ENCODE measurements at regions not wholly inside any gene's neighbourhood (a gene's known extent, or its start where the extent isn't known, plus 50 kb on each side); places are given as distances from the start of the nearest gene placed in this dataset.

DNA sequence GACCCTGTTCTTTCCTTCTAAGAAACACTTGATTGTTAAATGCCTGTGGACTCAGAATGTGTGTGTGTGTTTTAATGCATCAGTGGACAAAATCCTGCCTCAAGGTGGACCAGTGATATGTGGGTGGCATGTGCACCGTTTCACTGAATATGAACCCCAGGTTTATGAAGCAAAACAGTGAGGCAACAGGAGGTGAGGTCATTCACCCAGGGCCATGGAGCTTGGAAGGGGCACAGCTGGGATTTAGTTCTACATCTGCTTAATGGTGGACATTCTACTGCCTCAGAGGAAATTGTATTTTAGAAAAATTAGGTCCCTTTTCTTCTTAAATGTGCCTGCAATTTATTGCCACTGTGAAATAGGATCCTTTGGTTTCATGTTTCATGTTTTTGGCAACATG lies 549.5 kb upstream of the EEF2KMT start:
- H3K9me3 ChIP-seq (replicated peaks; ENCODE audit: control insufficient read depth, insufficient read depth, low read length) = peaks cover 9% of the 10 kb centered on the region
- no peaks in the 10 kb centered on the region for H3K9me1 ChIP-seq (replicated peaks; ENCODE audit: control insufficient read depth, extremely low read depth, insufficient read depth, low read length)
- H3K9ac ChIP-seq (replicated peaks; ENCODE audit: extremely low read depth, insufficient read depth, low read length) = no peak overlapping the region
- no peak overlapping the region for H2AFZ ChIP-seq (ENCODE audit: low read depth, low read length)
- FAIRE-seq (no peak), DNase-seq (ENCODE audit: low read depth, low spot score) (no peak)
- dilution Hi-C loops (cut with MboI; ENCODE audit: extremely low pct_ligation_motif_present, low sequenced_read_pairs) (no loop called here), intact Hi-C loops (cut with micrococcal nuclease) (no loop called here)
- ChIA-PET CTCF (no interaction called here), POLR2A (no interaction called here)
- no peak overlapping the region for H3K4me3 ChIP-seq (replicated peaks in 1 of 3; ENCODE audit: insufficient read depth in 1 of 3, low read depth in 1 of 3, low read length in 3 of 3)
- no peaks in the 10 kb centered on the region for H3K36me3 ChIP-seq (ENCODE audit: control insufficient read depth in 2 of 2, extremely low read depth in 1 of 2, insufficient read depth in 2 of 2, low read length in 2 of 2)
- no peaks in the 10 kb centered on the region for H3K79me2 ChIP-seq (ENCODE audit: control insufficient read depth, insufficient read depth, low read length)
- no peaks in the 10 kb centered on the region for H4K20me1 ChIP-seq (replicated peaks; ENCODE audit: control insufficient read depth, extremely low read depth, insufficient read depth, low read length)
- H3K4me2 ChIP-seq (ENCODE audit: insufficient read depth, low read length) = no peak overlapping the region
- H3K4me1 ChIP-seq (ENCODE audit: control insufficient read depth, extremely low read depth, insufficient read depth, low read length) = no peaks in the 10 kb centered on the region
- BruUV-seq (replicated peaks) = no TSS peak
- TF ChIP-seq FOS (IDR thresholded peaks at IDR 0.05; ENCODE audit: borderline replicate concordance, insufficient read depth, low read length) (no peak), POLR2A (IDR thresholded peaks at IDR 0.05; ENCODE audit: low read depth, low read length) (no peak), GATA2 (IDR thresholded peaks at IDR 0.05; ENCODE audit: insufficient read depth, insufficient read length, low read depth, low read length) (no peak), MYC (IDR thresholded peaks at IDR 0.05; ENCODE audit: low read depth, low read length) (no peak), POLR2AphosphoS5 (IDR thresholded peaks at IDR 0.05; ENCODE audit: insufficient read depth, low read depth, low read length) (no peak), EZH2 (IDR thresholded peaks at IDR 0.05; ENCODE audit: borderline replicate concordance, low read depth, low read length, severe bottlenecking) (no peak), JUN (IDR thresholded peaks at IDR 0.05; ENCODE audit: borderline replicate concordance, insufficient read depth, insufficient read length, low read depth) (no peak)
- TF ChIP-seq, protein P1, sequence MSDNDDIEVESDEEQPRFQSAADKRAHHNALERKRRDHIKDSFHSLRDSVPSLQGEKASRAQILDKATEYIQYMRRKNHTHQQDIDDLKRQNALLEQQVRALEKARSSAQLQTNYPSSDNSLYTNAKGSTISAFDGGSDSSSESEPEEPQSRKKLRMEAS (IDR thresholded peaks at IDR 0.05; ENCODE audit: insufficient read depth, insufficient read length) = no peak
- TF ChIP-seq, protein P2, sequence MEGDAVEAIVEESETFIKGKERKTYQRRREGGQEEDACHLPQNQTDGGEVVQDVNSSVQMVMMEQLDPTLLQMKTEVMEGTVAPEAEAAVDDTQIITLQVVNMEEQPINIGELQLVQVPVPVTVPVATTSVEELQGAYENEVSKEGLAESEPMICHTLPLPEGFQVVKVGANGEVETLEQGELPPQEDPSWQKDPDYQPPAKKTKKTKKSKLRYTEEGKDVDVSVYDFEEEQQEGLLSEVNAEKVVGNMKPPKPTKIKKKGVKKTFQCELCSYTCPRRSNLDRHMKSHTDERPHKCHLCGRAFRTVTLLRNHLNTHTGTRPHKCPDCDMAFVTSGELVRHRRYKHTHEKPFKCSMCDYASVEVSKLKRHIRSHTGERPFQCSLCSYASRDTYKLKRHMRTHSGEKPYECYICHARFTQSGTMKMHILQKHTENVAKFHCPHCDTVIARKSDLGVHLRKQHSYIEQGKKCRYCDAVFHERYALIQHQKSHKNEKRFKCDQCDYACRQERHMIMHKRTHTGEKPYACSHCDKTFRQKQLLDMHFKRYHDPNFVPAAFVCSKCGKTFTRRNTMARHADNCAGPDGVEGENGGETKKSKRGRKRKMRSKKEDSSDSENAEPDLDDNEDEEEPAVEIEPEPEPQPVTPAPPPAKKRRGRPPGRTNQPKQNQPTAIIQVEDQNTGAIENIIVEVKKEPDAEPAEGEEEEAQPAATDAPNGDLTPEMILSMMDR (IDR thresholded peaks at IDR 0.05; ENCODE audit: extremely low read depth in 1 of 2, insufficient read depth in 1 of 2, low read depth in 1 of 2, low read length in 2 of 2) = no peak
- H3K27me3 ChIP-seq (ENCODE audit: control insufficient read depth in 2 of 2, insufficient read depth in 2 of 2, low read length in 2 of 2) = no peaks in the 10 kb centered on the region
- H3K27ac ChIP-seq (ENCODE audit: insufficient read depth, low read depth, low read length) = no peak overlapping the region
